ENCODE measurements at regions not wholly inside any gene's neighbourhood (a gene's known extent, or its start where the extent isn't known, plus 50 kb on each side); places are given as distances from the start of the nearest gene placed in this dataset.

- Histone ChIP-seq H3K9me2 (ENCODE audit: insufficient read depth) (no peaks in the 10 kb centered on the region), H3K27me3 (ENCODE audit: insufficient read depth) (no peaks in the 10 kb centered on the region), H3K4me1 (ENCODE audit: insufficient read depth) (no peaks in the 10 kb centered on the region), H3K36me3 (ENCODE audit: insufficient read depth) (no peaks in the 10 kb centered on the region; the same call in 1 of the 2 replicates), H4K20me1 (replicated peaks; ENCODE audit: insufficient read depth) (no peaks in the 10 kb centered on the region), H3K4me3 (no peak overlapping the region), H3F3A (replicated peaks; ENCODE audit: low read depth) (no peaks in the 10 kb centered on the region), H3K79me2 (replicated peaks; ENCODE audit: insufficient read depth) (no peaks in the 10 kb centered on the region), H3K4me2 (no peak overlapping the region), H2AFZ (no peak overlapping the region), H3K27ac (ENCODE audit: low read depth) (no peak overlapping the region)
- ATAC-seq (no peak), DNase-seq (ENCODE audit: low spot score) (no peak)
- H3K36me3 Mint-ChIP-seq (ENCODE audit: low read depth) = no peaks in the 10 kb centered on the region
- no peaks in the 10 kb centered on the region for H3K9me3 Mint-ChIP-seq
- no peak overlapping the region for H3K27ac Mint-ChIP-seq
- no peaks in the 10 kb centered on the region for H3K27me3 Mint-ChIP-seq (ENCODE audit: insufficient read depth, low read depth, poor library complexity)
- no peak overlapping the region for H3K4me3 Mint-ChIP-seq
- TF ChIP-seq REST (IDR thresholded peaks at IDR 0.05; ENCODE audit: unreplicated experiment) (no peak), ZNF462 (CRISPR knock-in tag; IDR thresholded peaks at IDR 0.05) (no peak), NANOG (IDR thresholded peaks at IDR 0.05; ENCODE audit: borderline replicate concordance) (no peak), CREB1 (CRISPR knock-in tag; IDR thresholded peaks at IDR 0.05; ENCODE audit: low read depth) (no peak), CTCF (conservative IDR thresholded peaks at IDR 0.05; ENCODE audit: low read depth in 2 of 2) (no peak), ETS1 (IDR thresholded peaks at IDR 0.05) (no peak), ZNF114 (CRISPR knock-in tag; IDR thresholded peaks at IDR 0.05) (no peak), ZNF331 (CRISPR knock-in tag; IDR thresholded peaks at IDR 0.05; ENCODE audit: low read depth) (no peak), EZH2phosphoT487 (IDR thresholded peaks at IDR 0.05; ENCODE audit: unreplicated experiment) (no peak), EZH2 (IDR thresholded peaks at IDR 0.05; ENCODE audit: low read depth, unreplicated experiment) (no peak), STAT1 (IDR thresholded peaks at IDR 0.05; ENCODE audit: unreplicated experiment) (no peak), JUNB (IDR thresholded peaks at IDR 0.05; ENCODE audit: unreplicated experiment) (no peak)
- H3K4me1 Mint-ChIP-seq = no peaks in the 10 kb centered on the region
Observed at GRCh38 chr7:156397249-156397648, 243.3 kb upstream of the RNF32 start.

Data from GM23338 (cell line).